Endothelial cell of umbilical vein (primary cell): ENCODE measurements at regions not wholly inside any gene's neighbourhood (a gene's known extent, or its start where the extent isn't known, plus 50 kb on each side); places are given as distances from the start of the nearest gene placed in this dataset.

Experiments used
- BruUV-seq: library from RNA; stranded (reverse); fragments of 400-500 nt; replicated peaks from 2 replicates; lab custom pipeline; 2021; lab: Mats Ljungman, UMichigan
- CTCF ChIA-PET: fragments of 300-600, 350-600 bp; sonication (Branson Sonifier 250); formaldehyde crosslinking; loops from one replicate; lab custom pipeline; 2021; ENCODE audit warnings: antibody characterized with exemption, inconsistent platforms; lab: Charles Lee
- POLR2A ChIA-PET: fragments of 300-600, 350-600 bp; sonication (Branson Sonifier 250); formaldehyde crosslinking; loops from one replicate; lab custom pipeline; 2021; ENCODE audit warnings: antibody characterized with exemption, inconsistent platforms; lab: Charles Lee
- DNase-seq: peaks from one replicate; pipeline ENCODE4 v3.0.0-alpha.2; 2011; ENCODE audit warnings: low read depth, low spot score
- FAIRE-seq: peaks from 2 replicates; lab custom pipeline; 2011; peaks lifted over from hg19 to GRCh38; lab: Jason Lieb, UNC
- H2AFZ ChIP-seq: 2 replicates; pipeline ENCODE4 v1.6.0; 2012; ENCODE audit warnings: low read depth, low read length, control low read depth, inconsistent platforms
- H3K27ac ChIP-seq: 2 replicates; pipeline ENCODE4 v1.5.1; 2011; ENCODE audit warnings: low read depth, mild to moderate bottlenecking, control low read depth, low read length, moderate library complexity; ENCODE audit not compliant: insufficient read depth
- H3K27me3 ChIP-seq, 2 experiments: 2 replicates each; pipeline versions ENCODE4 v1.6.0 to v1.6.1; 2011; ENCODE audit warnings: low read length in 2 of 2, mixed read lengths in 1 of 2; ENCODE audit not compliant: control insufficient read depth in 2 of 2, insufficient read depth in 2 of 2
- H3K36me3 ChIP-seq, 2 experiments: 2 replicates in 1 of 2; 3 replicates in 1 of 2; pipeline ENCODE4 v1.5.1; 2011; ENCODE audit warnings: low read length in 2 of 2, mild to moderate bottlenecking in 1 of 2, moderate library complexity in 1 of 2; ENCODE audit not compliant: control insufficient read depth in 2 of 2, insufficient read depth in 2 of 2; ENCODE audit errors: extremely low read depth in 1 of 2
- H3K4me1 ChIP-seq: 3 replicates; pipeline ENCODE4 v1.5.1; 2011; ENCODE audit warnings: mild to moderate bottlenecking, low read length; ENCODE audit not compliant: control insufficient read depth, insufficient read depth; ENCODE audit errors: extremely low read depth
- H3K4me2 ChIP-seq: 2 replicates; pipeline ENCODE4 v1.6.1; 2011; ENCODE audit warnings: low read length, control low read depth, mixed read lengths; ENCODE audit not compliant: insufficient read depth
- H3K4me3 ChIP-seq, 3 experiments: fragments of 200-600 bp in 1 of 3; sonication (generic), shearing (Covaris generic) in 1 of 3; replicated peaks in 1 of 3; 2 replicates each; pipeline ENCODE4 v1.5.1; 2011 to 2016; ENCODE audit warnings: control low read depth in 3 of 3, low read length in 3 of 3, mild to moderate bottlenecking in 2 of 3, inconsistent platforms in 1 of 3, low read depth in 1 of 3, moderate library complexity in 1 of 3; ENCODE audit not compliant: insufficient read depth in 1 of 3
- H3K79me2 ChIP-seq: 2 replicates; pipeline ENCODE4 v1.6.0; 2012; ENCODE audit warnings: low read length, inconsistent platforms; ENCODE audit not compliant: control insufficient read depth, insufficient read depth
- H3K9ac ChIP-seq: replicated peaks from 2 replicates; pipeline ENCODE3; 2011; ENCODE audit warnings: low read length, control low read depth; ENCODE audit not compliant: insufficient read depth; ENCODE audit errors: extremely low read depth
- H3K9me1 ChIP-seq: replicated peaks from 3 replicates; pipeline ENCODE4 v1.6.0; 2011; ENCODE audit warnings: mild to moderate bottlenecking, low read length; ENCODE audit not compliant: control insufficient read depth, insufficient read depth; ENCODE audit errors: extremely low read depth
- H3K9me3 ChIP-seq: replicated peaks from 2 replicates; pipeline ENCODE4 v1.5.1; 2012; ENCODE audit warnings: low read length, inconsistent platforms; ENCODE audit not compliant: control insufficient read depth, insufficient read depth
- H4K20me1 ChIP-seq: replicated peaks from 2 replicates; pipeline ENCODE3; 2011; ENCODE audit warnings: mild to moderate bottlenecking, low read length; ENCODE audit not compliant: control insufficient read depth, insufficient read depth; ENCODE audit errors: extremely low read depth
- EZH2 ChIP-seq: IDR thresholded peaks from 2 replicates; pipeline ENCODE4 v1.6.1; 2012; ENCODE audit warnings: borderline replicate concordance, low read depth, mild to moderate bottlenecking, moderate library complexity, low read length, inconsistent platforms; ENCODE audit not compliant: severe bottlenecking
- FOS ChIP-seq: IDR thresholded peaks from 2 replicates; pipeline ENCODE4 v1.6.1; 2011; ENCODE audit warnings: mild to moderate bottlenecking, low read length, moderate library complexity, borderline replicate concordance; ENCODE audit not compliant: insufficient read depth
- GATA2 ChIP-seq: IDR thresholded peaks from 2 replicates; pipeline ENCODE4 v1.7.0; 2011; ENCODE audit warnings: low read depth, mild to moderate bottlenecking, moderate library complexity, mixed read lengths, low read length; ENCODE audit not compliant: insufficient read length, insufficient read depth
- JUN ChIP-seq: IDR thresholded peaks from 2 replicates; pipeline ENCODE4 v1.6.1; 2011; ENCODE audit warnings: borderline replicate concordance, low read depth; ENCODE audit not compliant: insufficient read length, insufficient read depth
- MYC ChIP-seq: IDR thresholded peaks from one replicate; pipeline ENCODE4 v1.6.1; 2011; ENCODE audit warnings: mild to moderate bottlenecking, low read depth, low read length
- POLR2A ChIP-seq: IDR thresholded peaks from 2 replicates; pipeline ENCODE4 v1.6.1; 2012; ENCODE audit warnings: low read depth, mild to moderate bottlenecking, control low read depth, low read length
- POLR2AphosphoS5 ChIP-seq: IDR thresholded peaks from 2 replicates; pipeline ENCODE4 v1.6.1; 2012; ENCODE audit warnings: low read depth, mild to moderate bottlenecking, control low read depth, low read length, moderate library complexity; ENCODE audit not compliant: insufficient read depth
- dilution Hi-C: fragments of 300-500 bp; cut with MboI; formaldehyde crosslinking; loops from one replicate; pipeline ENCODE4 v1.15.0; 2019; ENCODE audit warnings: low sequenced_read_pairs; ENCODE audit not compliant: extremely low pct_ligation_motif_present
- intact Hi-C: fragments of 100-400 bp; cut with micrococcal nuclease; formaldehyde crosslinking; loops from one replicate; pipeline ENCODE4 v1.10.0; 2022
- TF ChIP-seq, protein P1 (sequence below): IDR thresholded peaks from 2 replicates; pipeline ENCODE4 v1.6.1; 2011; ENCODE audit not compliant: insufficient read depth, insufficient read length

DNA sequence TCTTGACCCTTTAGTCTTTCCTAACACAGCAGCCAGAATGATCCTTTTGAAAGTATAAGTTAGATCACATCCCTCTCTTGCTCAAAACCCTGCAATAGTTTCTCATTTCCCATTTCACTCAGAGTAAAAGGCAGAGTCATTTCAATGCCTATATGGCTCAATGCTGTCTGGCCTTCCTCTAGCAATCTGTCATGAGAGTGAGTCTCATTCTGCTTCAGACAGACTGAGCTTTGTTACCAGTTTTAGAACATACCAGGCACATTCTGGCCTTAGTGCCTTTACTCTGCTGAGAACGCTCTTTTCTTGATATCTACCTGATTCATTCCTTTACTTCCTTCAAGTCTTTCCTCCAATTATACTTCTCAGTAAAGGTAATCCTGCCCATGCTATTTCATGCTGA lies 372.8 kb upstream of the PKN2 start:
- no peak overlapping the region for H3K9ac ChIP-seq
- TF ChIP-seq, protein P1, sequence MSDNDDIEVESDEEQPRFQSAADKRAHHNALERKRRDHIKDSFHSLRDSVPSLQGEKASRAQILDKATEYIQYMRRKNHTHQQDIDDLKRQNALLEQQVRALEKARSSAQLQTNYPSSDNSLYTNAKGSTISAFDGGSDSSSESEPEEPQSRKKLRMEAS = no peak
- TF ChIP-seq JUN (no peak), POLR2AphosphoS5 (no peak), EZH2 (no peak), MYC (no peak)
- no peaks in the 10 kb centered on the region for H3K79me2 ChIP-seq
- dilution Hi-C loops = no loop called here
- H3K27ac ChIP-seq = no peak overlapping the region
- no peaks in the 10 kb centered on the region for H3K9me3 ChIP-seq
- no peak overlapping the region for H2AFZ ChIP-seq
- no peak overlapping the region for H3K4me3 ChIP-seq
- no peaks in the 10 kb centered on the region for H4K20me1 ChIP-seq
- H3K27me3 ChIP-seq = peaks cover 3 to 5% of the 10 kb centered on the region in 2 experiments
- no peak overlapping the region for H3K4me2 ChIP-seq
- ChIA-PET POLR2A (no interaction called here), CTCF (interaction anchor here (1.6 kb wide), 1 partner anchor 131 kb away, joined by 3 read pairs; no protein-coding TSS in a partner anchor)
- DNase-seq = no peak
- H3K9me1 ChIP-seq = no peaks in the 10 kb centered on the region
- H3K36me3 ChIP-seq = no peaks in the 10 kb centered on the region
- no peak for FAIRE-seq
- intact Hi-C loops = no loop called here
- BruUV-seq = no TSS peak
- no peaks in the 10 kb centered on the region for H3K4me1 ChIP-seq

DNA sequence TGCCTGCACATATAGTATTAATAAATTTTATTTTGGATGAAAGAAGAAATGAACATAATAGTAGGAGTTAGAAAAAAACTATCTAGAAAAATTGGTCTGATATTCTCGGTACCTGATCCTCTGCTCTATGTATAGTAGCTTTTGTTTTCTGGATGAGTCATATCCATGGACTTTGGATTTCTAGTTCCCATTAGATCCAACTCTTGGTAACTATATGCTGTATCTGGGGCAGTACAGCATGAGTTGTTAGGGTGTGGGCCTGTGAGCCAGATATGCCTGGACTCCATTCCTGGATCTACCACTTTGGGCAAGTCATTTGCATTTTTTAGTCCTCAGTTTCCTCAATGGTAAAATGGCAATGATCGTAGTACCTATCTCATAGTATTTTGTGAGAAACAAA lies 372.2 kb upstream of the PKN2 start:
- POLR2A ChIA-PET = no interaction called here
- no peak overlapping the region for H3K4me2 ChIP-seq
- no TSS peak for BruUV-seq
- H3K36me3 ChIP-seq = no peaks in the 10 kb centered on the region
- H3K27me3 ChIP-seq = peaks cover 0 to 3% of the 10 kb centered on the region in 2 experiments
- FAIRE-seq (no peak), DNase-seq (no peak)
- H3K9me3 ChIP-seq = no peaks in the 10 kb centered on the region
- H3K79me2 ChIP-seq = no peaks in the 10 kb centered on the region
- no peaks in the 10 kb centered on the region for H3K4me1 ChIP-seq
- H3K9ac ChIP-seq = no peak overlapping the region
- H3K9me1 ChIP-seq = no peaks in the 10 kb centered on the region
- TF ChIP-seq, protein P1 = no peak
- no peak for TF ChIP-seq MYC
- no peak for TF ChIP-seq FOS
- TF ChIP-seq POLR2A = no peak
- no peak for TF ChIP-seq EZH2
- no peak for TF ChIP-seq GATA2
- TF ChIP-seq POLR2AphosphoS5 = no peak
- intact Hi-C loops (no loop called here), dilution Hi-C loops (no loop called here)
- CTCF ChIA-PET = interaction anchor here (1.6 kb wide), 1 partner anchor 131 kb away, joined by 3 read pairs; no protein-coding TSS in a partner anchor
- no peak overlapping the region for H3K27ac ChIP-seq
- H4K20me1 ChIP-seq = no peaks in the 10 kb centered on the region
- no peak overlapping the region for H3K4me3 ChIP-seq
- no peak overlapping the region for H2AFZ ChIP-seq
